OCI-LY1 (cell line): ENCODE measurements at regions not wholly inside any gene's neighbourhood (a gene's known extent, or its start where the extent isn't known, plus 50 kb on each side); places are given as distances from the start of the nearest gene placed in this dataset.

ENCODE experiments used
- EZH2 ChIP-seq: fragments of 200-600 bp; sonication (generic), shearing (Covaris generic); IDR thresholded peaks from 2 replicates; pipeline ENCODE4 v1.8.0; 2017; ENCODE audit warnings: borderline replicate concordance, mixed run types, mild to moderate bottlenecking, antibody characterized with exemption, low read length, moderate library complexity, mixed read lengths
- TF ChIP-seq, protein P1 (sequence below): fragments of 200-600 bp; sonication (generic), shearing (Covaris generic); IDR thresholded peaks from 2 replicates; pipeline ENCODE4 v1.5.1; 2017; ENCODE audit warnings: mild to moderate bottlenecking, antibody characterized with exemption, low read length, moderate library complexity, mixed read lengths

DNA sequence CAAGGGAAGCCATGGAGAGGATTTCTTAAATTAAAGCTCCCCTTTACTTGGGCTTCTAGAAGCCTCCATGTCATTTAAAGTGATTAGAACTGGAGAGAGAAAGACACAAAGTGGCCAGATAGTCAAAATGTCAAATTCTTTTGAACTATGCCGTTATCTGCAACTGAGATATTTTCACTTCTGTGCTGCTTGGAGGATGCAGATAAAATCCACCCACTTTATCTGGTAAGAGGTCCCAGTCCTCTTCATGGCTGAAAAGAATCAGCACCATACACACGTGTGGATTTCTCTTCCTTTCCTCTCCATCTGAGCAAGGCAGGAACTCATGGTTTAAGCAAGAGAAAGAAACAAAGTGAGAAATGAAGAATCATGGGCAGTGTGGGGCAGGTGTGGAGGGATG is 276.9 kb upstream of the RUNX1 start:
- TF ChIP-seq, protein P1, sequence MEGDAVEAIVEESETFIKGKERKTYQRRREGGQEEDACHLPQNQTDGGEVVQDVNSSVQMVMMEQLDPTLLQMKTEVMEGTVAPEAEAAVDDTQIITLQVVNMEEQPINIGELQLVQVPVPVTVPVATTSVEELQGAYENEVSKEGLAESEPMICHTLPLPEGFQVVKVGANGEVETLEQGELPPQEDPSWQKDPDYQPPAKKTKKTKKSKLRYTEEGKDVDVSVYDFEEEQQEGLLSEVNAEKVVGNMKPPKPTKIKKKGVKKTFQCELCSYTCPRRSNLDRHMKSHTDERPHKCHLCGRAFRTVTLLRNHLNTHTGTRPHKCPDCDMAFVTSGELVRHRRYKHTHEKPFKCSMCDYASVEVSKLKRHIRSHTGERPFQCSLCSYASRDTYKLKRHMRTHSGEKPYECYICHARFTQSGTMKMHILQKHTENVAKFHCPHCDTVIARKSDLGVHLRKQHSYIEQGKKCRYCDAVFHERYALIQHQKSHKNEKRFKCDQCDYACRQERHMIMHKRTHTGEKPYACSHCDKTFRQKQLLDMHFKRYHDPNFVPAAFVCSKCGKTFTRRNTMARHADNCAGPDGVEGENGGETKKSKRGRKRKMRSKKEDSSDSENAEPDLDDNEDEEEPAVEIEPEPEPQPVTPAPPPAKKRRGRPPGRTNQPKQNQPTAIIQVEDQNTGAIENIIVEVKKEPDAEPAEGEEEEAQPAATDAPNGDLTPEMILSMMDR = no peak
- no peak for TF ChIP-seq EZH2
